Left cardiac atrium (tissue), 4 donors: ENCODE measurements at regions not wholly inside any gene's neighbourhood (a gene's known extent, or its start where the extent isn't known, plus 50 kb on each side); places are given as distances from the start of the nearest gene placed in this dataset.
"Not testable (repeated sequence)": the region's sequence is repeated elsewhere in the genome, so short reads cannot be mapped to it uniquely, and the experiment has no call there.

Experiments
- ATAC-seq, 2 donors: fragments of 200-7000 bp; cut with Tn5 transposase; one replicate each; pipeline ENCODE4 v1.9.1; 2020; ENCODE audit warnings: mild to moderate bottlenecking in 2 of 2, moderate library complexity in 2 of 2
- DNase-seq: peaks from one replicate; pipeline ENCODE4 v3.0.0-alpha.2; 2020
- intact Hi-C, 2 donors: fragments of 100-400 bp; cut with DNase I; formaldehyde crosslinking; loops; one replicate each; pipeline versions ENCODE4 v1.14.1 to v1.15.1; 2022 to 2023
- donor health status: DM: no; HTN: yes; CAD: no.
- donor health status: DM: no; HTN: yes; CAD: no; lungs with severe emphysema.
- donor health status: DM: yes; HTN: yes; CAD: no.
- donor health status: Dilated cardiomyopathy.

DNA sequence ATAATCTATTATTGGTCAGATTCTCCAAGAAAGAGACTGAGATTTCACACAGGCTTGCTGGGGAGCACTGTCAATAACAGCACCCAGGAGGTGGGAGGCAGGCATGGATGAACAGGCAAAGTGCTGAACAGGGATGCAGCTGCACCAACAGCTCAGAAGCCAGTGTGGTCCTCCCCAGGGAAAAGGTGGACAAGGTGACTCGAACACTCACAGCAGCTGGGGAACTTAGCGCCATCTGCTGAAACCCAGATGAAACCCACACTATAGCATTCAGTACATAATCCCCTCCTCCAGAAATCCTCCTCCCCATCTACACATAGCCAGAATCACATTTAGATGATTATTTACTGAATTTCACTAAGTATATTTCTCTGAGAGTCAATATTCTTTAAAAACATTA, 255.2 kb upstream of the WSB1 start:
- DNase-seq: no peak
- no peak for ATAC-seq

GRCh38 chr17:27045039-27045438, 248.9 kb upstream of the WSB1 start:
- intact Hi-C loops, DNase-seq, ATAC-seq: not testable (repeated sequence)

More for the DNA sequence above, 255.2 kb upstream of the WSB1 start:
- intact Hi-C loops: no loop called here

GRCh38 chr17:27049104-27049784, 244.7 kb upstream of the WSB1 start:
- DNase-seq (no peak), ATAC-seq (no peak)
- intact Hi-C loops: no loop called here

- DNase-seq (no peak), ATAC-seq (no peak)
- intact Hi-C loops: no loop called here
Observed at GRCh38 chr17:27065588-27065987, 228.3 kb upstream of the WSB1 start.

- no peak for DNase-seq
- intact Hi-C loops: no loop called here
- no peak for ATAC-seq
Observed at GRCh38 chr17:27066315-27066714, 227.6 kb upstream of the WSB1 start.

GRCh38 chr17:27069842-27070508, 223.9 kb upstream of the WSB1 start:
- intact Hi-C loops: no loop called here
- no peak for DNase-seq
- no peak for ATAC-seq

DNA sequence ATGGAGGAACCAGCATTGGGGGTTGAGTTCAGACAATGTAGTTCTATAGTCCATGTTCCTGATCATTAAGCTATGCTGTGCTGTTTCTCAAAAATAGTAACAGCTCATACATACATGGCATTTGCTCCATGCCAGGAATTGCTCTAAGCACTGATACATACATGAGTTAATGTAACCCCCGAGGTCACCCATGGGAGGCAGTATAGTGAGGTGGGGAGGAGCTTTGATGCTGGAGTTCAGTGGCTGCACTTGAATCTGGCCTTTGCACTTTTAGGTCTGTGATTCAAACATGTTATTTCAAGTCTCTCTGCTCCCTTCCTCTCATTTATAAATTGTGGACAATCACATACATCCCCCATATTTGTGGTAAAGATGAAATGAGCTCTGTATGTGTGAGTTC, 223.1 kb upstream of the WSB1 start:
- intact Hi-C loops: no loop called here
- DNase-seq (no peak), ATAC-seq (no peak)

DNA sequence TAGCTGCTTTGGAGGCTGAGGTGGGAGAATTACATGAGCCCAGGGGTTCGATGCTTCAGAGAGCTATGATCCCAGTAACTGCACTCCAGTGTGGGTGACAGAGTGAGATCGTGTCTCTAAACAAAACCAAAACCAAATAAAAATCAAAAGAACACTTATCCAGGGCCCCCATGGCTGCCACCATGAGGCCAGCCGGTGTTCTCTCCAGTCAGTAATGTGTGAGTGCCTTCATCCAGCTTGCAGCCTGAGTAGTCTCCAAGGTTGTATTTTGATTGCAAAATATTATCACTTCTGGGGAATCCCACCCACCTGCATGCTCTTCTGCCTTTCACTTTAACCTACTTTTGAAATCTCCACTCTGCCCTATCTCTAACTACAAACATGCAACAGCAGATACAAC, 221.0 kb upstream of the WSB1 start:
- no peak for DNase-seq
- ATAC-seq: no peak
- intact Hi-C loops: no loop called here

GRCh38 chr17:27076814-27077213, 217.1 kb upstream of the WSB1 start:
- intact Hi-C loops: no loop called here

GRCh38 chr17:27078296-27078695, 215.6 kb upstream of the WSB1 start:
- DNase-seq: no peak
- intact Hi-C loops: no loop called here
- no peak for ATAC-seq

More at GRCh38 chr17:27076814-27077213, 217.1 kb upstream of the WSB1 start:
- ATAC-seq: no peak
- DNase-seq: no peak

GRCh38 chr17:27079660-27080059, 214.3 kb upstream of the WSB1 start:
- intact Hi-C loops: no loop called here
- no peak for DNase-seq
- no peak for ATAC-seq

- DNase-seq (no peak), ATAC-seq (no peak)
- intact Hi-C loops: no loop called here
Observed at GRCh38 chr17:27081002-27081638, 212.8 kb upstream of the WSB1 start.

DNA sequence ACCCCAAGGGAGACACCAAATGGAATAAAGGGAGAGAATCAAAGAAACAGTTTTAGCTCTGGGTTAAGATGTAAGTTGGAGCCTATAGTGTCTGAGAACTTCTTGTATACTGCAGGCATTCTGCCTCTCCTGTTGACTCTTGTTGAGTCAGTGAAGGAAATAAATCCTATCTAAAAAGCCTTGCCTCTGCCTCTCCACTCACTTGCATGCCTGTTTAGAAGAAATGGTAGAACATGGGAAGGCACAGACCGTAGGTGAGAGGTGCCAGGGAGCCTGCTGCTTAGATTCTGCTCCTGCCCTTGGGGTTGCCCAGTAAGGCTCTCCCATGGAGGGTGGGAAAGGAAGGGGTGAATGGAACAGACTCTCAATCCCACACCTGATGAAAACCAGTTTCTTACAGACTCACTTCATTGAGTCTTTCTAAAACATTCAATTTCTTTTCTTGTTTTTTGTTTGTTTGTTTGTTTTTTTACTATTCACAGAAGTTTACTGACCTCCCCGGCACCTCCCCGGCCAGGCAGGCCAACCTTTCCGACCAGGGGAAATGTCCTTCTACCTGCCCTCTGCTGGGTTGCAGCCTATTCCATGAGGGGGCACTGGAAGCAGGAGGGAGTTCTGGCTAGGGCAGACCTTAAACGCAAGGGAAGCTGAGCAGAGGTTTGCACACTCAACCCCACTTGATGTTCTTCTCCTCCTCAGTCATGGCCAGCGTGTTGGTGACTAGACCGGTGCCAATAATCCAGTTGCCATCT, 211.7 kb upstream of the WSB1 start:
- intact Hi-C loops: no loop called here
- ATAC-seq (no peak), DNase-seq (no peak)

DNA sequence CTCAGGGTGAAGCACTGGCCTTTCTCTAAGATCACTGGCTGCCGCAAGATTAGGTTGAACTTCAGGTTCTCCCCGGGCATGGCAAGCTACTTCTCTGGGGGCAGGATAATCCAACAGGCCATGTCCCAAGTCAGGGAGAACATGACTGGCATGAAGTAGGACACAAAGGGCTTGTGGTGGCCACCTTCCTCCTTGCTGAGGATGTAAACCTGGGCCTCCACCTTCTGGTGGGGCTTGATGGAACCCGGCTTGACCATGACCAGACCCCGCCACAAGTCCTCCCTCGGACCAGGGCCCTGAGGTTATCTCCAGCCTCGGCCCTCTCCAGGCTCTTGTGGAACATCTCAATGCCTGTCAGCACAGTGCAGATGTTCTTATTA, 211.1 kb upstream of the WSB1 start:
- no peak for ATAC-seq
- intact Hi-C loops: no loop called here
- DNase-seq: no peak

- ATAC-seq: no peak
- intact Hi-C loops: no loop called here
Observed at GRCh38 chr17:27083408-27084185, 210.3 kb upstream of the WSB1 start.

GRCh38 chr17:27085517-27085916, 208.4 kb upstream of the WSB1 start:
- intact Hi-C loops: no loop called here
- DNase-seq (no peak), ATAC-seq (no peak)

More at GRCh38 chr17:27083408-27084185, 210.3 kb upstream of the WSB1 start:
- no peak for DNase-seq

GRCh38 chr17:27086526-27086925, 207.4 kb upstream of the WSB1 start:
- ATAC-seq (no peak), DNase-seq (no peak)
- intact Hi-C loops: no loop called here

DNA sequence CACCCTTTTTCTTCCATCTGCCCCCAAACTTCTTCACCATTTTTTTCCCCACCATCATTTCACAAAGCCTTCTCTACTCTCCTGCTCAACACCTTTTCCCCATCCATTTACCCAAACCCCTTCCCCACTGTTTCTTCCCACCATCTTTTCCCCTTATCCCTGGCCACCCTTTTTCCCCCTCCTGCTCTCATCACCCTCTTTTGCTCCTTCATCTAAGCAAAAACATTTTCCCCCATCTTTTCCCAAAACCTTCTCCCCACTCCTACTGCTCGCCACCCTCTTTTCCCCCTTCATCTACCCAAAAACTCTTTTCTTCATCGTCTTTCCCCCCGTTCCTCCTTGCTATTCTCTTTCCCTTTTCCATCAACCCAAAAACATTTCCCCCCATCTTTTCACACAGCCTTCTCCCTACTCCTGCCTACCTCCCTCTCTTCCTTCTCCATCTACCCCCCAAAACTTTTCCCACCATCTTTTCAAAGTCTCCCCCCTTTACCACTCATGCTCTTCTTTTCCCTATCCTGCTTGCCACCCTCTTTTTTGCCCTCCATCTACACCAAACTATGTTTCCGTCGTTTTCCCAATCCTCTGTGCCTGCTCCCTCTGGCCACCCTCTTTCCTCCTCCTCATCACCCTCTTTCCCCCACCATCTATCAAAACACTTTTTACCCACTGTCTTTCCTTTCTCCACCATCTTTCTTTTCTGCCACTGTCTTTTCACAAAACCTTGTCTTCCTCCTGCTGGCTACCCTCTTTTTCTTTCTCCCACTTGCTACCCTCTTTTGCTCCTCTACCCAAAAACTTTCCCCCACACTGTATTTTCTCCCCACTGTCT, 205.8 kb upstream of the WSB1 start:
- intact Hi-C loops: no loop called here
- ATAC-seq: no peak
- DNase-seq: no peak

- ATAC-seq: no peak
- no peak for DNase-seq
- intact Hi-C loops: no loop called here
Observed at GRCh38 chr17:27088767-27089078, 205.2 kb upstream of the WSB1 start.
